ENCODE measurements at regions not wholly inside any gene's neighbourhood (a gene's known extent, or its start where the extent isn't known, plus 50 kb on each side); places are given as distances from the start of the nearest gene placed in this dataset.

DNA sequence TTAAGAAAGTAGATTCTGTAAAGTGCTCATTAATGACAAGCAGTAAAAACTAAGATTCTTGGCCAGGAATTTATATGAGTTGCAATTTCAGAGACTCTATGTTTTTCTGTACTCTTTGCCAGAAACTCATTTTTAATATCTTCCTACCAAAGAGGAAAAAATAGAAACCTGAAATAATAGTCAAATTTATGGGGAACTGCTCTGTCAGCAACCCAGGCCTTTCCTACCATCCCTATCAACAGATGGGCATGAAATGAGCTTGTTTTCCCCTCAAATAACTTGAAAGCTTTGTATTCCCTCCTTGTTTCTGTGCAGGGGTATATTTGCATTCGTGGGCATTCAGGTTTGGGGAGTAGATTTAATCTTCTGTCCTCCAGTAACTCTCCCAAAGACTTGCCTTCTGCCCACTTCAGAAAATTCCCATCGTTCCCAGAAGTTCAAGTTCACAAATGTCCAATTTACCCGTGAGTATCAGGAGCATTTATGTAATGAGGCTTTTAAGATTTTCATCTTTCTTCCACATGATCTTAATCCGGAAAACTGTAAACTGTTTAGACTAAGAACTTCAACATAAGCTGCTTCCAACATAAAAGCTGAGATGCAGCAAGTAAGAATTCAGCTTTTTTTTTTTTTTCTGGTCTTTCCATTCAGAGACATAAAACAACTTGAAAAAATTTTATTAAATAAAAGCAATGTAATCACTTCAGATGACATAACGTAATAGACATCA, 363.1 kb downstream of the EFNB2 start:
- Histone ChIP-seq H3K9me3 (no peaks in the 10 kb centered on the region), H3K4me3 (no peak overlapping the region), H3K27ac (no peak overlapping the region), H3K4me1 (peaks cover 0 to 10% (median 0%) of the 10 kb centered on the region in 3 donors), H3K27me3 (no peaks in the 10 kb centered on the region), H3K36me3 (no peaks in the 10 kb centered on the region)
- WGBS, 2 donors (ENCODE audit: low coverage in 1 of 2): 41 to 48% methylated on average over 5 of the region's 5 CpGs
- ATAC-seq: no peak
- TF ChIP-seq, protein P1, sequence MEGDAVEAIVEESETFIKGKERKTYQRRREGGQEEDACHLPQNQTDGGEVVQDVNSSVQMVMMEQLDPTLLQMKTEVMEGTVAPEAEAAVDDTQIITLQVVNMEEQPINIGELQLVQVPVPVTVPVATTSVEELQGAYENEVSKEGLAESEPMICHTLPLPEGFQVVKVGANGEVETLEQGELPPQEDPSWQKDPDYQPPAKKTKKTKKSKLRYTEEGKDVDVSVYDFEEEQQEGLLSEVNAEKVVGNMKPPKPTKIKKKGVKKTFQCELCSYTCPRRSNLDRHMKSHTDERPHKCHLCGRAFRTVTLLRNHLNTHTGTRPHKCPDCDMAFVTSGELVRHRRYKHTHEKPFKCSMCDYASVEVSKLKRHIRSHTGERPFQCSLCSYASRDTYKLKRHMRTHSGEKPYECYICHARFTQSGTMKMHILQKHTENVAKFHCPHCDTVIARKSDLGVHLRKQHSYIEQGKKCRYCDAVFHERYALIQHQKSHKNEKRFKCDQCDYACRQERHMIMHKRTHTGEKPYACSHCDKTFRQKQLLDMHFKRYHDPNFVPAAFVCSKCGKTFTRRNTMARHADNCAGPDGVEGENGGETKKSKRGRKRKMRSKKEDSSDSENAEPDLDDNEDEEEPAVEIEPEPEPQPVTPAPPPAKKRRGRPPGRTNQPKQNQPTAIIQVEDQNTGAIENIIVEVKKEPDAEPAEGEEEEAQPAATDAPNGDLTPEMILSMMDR (IDR thresholded peaks at IDR 0.05): no peak
- TF ChIP-seq EP300 (IDR thresholded peaks at IDR 0.05) (no peak), POLR2A (IDR thresholded peaks at IDR 0.05) (no peak), POLR2AphosphoS5 (IDR thresholded peaks at IDR 0.05) (no peak)

GRCh38 chr13:106163426-106163825, 372.0 kb downstream of the EFNB2 start:
- H3K4me1 ChIP-seq: peaks cover 0 to 13% (median 0%) of the 10 kb centered on the region in 3 donors
- WGBS, 2 donors (ENCODE audit: low coverage in 1 of 2): 94 to 97% methylated on average over 2 to 3 of the region's 3 CpGs
- H3K27ac ChIP-seq: no peak overlapping the region
- H3K9me3 ChIP-seq: no peaks in the 10 kb centered on the region
- H3K4me3 ChIP-seq: no peak overlapping the region
- no peaks in the 10 kb centered on the region for H3K36me3 ChIP-seq
- ATAC-seq: no peak
- TF ChIP-seq POLR2AphosphoS5 (IDR thresholded peaks at IDR 0.05) (no peak), POLR2A (IDR thresholded peaks at IDR 0.05) (no peak), EP300 (IDR thresholded peaks at IDR 0.05) (no peak)
- TF ChIP-seq, protein P1 (IDR thresholded peaks at IDR 0.05): no peak
- no peaks in the 10 kb centered on the region for H3K27me3 ChIP-seq

- no peak overlapping the region for H3K4me3 ChIP-seq
- TF ChIP-seq POLR2A (IDR thresholded peaks at IDR 0.05) (no peak), EP300 (IDR thresholded peaks at IDR 0.05) (no peak), POLR2AphosphoS5 (IDR thresholded peaks at IDR 0.05) (no peak)
- TF ChIP-seq, protein P1 (IDR thresholded peaks at IDR 0.05): no peak
- no peaks in the 10 kb centered on the region for H3K27me3 ChIP-seq
- H3K27ac ChIP-seq: no peak overlapping the region
- no peaks in the 10 kb centered on the region for H3K36me3 ChIP-seq
- ATAC-seq: no peak
- H3K4me1 ChIP-seq: peaks cover 0 to 13% (median 0%) of the 10 kb centered on the region in 3 donors
- WGBS, 2 donors (ENCODE audit: low coverage in 1 of 2): 24 to 43% methylated on average over 3 of the region's 3 CpGs
- H3K9me3 ChIP-seq: no peaks in the 10 kb centered on the region
Measured at GRCh38 chr13:106161146-106161545, 374.3 kb downstream of the EFNB2 start.

DNA sequence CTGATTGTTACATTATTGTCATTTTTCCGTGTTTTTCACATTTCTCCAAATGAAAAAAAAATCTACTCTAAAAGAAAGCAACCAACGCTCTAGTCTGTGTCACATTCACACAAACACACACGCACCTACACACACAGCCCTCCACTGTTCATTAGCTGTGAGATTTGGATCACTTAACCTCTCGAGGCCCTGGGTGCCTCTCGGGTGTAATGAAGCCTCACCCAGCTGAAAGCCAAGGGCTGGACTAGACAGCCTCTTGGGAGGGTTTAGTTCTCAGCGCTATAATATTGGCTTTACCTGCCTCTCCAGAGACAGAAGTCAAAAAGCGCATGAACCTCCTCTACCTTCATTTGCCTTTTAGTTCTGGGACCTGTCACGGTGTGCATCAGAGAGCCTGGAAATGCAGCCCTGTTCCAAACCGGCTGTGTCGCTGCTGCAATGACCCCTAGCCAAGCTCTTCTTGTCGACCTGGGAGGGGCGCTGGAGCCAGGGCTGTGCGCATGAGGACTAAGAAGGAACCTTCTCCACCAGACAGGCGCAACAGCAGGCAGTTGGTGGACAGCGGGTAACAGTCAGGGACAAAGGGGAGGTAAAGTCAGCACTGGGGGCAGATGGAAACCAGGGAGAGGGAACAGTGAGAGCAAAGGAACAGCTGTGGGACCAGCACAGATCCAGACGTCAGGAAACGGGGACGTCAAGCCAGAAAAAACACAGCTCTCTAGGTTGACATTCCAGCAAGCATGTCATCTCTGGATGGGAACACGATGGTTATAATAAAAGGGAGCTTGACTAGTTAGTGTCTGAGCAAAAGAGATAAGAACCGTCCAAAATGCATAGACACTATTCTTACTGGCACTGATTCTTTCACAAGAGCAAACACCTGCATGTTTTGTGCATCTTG, 375.9 kb downstream of the EFNB2 start:
- ATAC-seq: no peak
- no peak overlapping the region for H3K4me3 ChIP-seq
- TF ChIP-seq POLR2AphosphoS5 (IDR thresholded peaks at IDR 0.05) (no peak), EP300 (IDR thresholded peaks at IDR 0.05) (no peak), POLR2A (IDR thresholded peaks at IDR 0.05) (no peak)
- TF ChIP-seq, protein P1 (IDR thresholded peaks at IDR 0.05): no peak
- 61 to 82% methylated on average over 7 to 9 of the region's 20 CpGs for WGBS, 2 donors (ENCODE audit: low coverage in 1 of 2)
- no peak overlapping the region for H3K27ac ChIP-seq
- H3K4me1 ChIP-seq: peaks cover 0 to 13% (median 0%) of the 10 kb centered on the region in 3 donors
- no peaks in the 10 kb centered on the region for H3K9me3 ChIP-seq
- H3K36me3 ChIP-seq: no peaks in the 10 kb centered on the region
- H3K27me3 ChIP-seq: no peaks in the 10 kb centered on the region

Data from gastroesophageal sphincter (tissue), 4 donors.